T-helper 2 cell treated with Interferon-gamma antibody and Interleukin-4, amounts not matched to agents 5 μg/mL and 100 μg/mL, for 36 hours (primary cell): ENCODE measurements at regions not wholly inside any gene's neighbourhood (a gene's known extent, or its start where the extent isn't known, plus 50 kb on each side); places are given as distances from the start of the nearest gene placed in this dataset.

Source experiments
- DNase-seq: peaks from one replicate; pipeline ENCODE4 v3.0.0; 2021; ENCODE audit warnings: low spot score
- H3K27ac Mint-ChIP-seq: one replicate; pipeline ENCODE4 v1.8.0; 2021; ENCODE audit warnings: mild to moderate bottlenecking, mixed read lengths
- H3K27me3 Mint-ChIP-seq: one replicate; pipeline ENCODE4 v1.8.0; 2021; ENCODE audit warnings: low read depth, mixed read lengths
- H3K36me3 Mint-ChIP-seq: one replicate; pipeline ENCODE4 v1.8.0; 2021; ENCODE audit warnings: low read depth, mixed read lengths
- H3K4me1 Mint-ChIP-seq: one replicate; pipeline ENCODE4 v1.8.0; 2021; ENCODE audit warnings: low read depth, mixed read lengths
- H3K4me3 Mint-ChIP-seq: one replicate; pipeline ENCODE4 v1.8.0; 2022; ENCODE audit warnings: mild to moderate bottlenecking, moderate library complexity, mixed read lengths
- H3K9me3 Mint-ChIP-seq: one replicate; pipeline ENCODE4 v1.8.0; 2021; ENCODE audit warnings: mixed read lengths

DNA sequence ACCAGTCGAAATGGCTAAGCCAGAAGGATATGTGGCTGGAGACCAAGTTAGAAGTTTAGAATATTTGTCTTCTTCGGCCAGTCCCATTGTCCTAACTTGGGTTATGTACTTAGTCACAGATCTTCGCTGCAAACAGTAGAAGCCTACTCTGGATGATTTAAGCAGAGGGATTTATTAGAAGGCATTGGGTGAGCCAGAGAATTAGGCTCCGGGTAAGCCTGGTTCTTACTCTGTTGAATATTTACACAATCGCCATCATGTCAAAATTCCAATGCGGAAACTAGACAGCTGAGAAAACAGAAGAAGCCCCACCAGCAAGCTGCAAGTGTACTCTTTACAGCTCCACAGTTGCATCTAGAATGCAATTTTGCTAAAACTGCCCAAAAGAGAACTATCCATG, 276.6 kb downstream of the CMPK2 start:
- Mint-ChIP-seq H3K4me3 (no peak overlapping the region), H3K27ac (no peak overlapping the region), H3K4me1 (no peaks in the 10 kb centered on the region), H3K27me3 (no peaks in the 10 kb centered on the region), H3K9me3 (no peaks in the 10 kb centered on the region), H3K36me3 (no peaks in the 10 kb centered on the region)
- DNase-seq = no peak

DNA sequence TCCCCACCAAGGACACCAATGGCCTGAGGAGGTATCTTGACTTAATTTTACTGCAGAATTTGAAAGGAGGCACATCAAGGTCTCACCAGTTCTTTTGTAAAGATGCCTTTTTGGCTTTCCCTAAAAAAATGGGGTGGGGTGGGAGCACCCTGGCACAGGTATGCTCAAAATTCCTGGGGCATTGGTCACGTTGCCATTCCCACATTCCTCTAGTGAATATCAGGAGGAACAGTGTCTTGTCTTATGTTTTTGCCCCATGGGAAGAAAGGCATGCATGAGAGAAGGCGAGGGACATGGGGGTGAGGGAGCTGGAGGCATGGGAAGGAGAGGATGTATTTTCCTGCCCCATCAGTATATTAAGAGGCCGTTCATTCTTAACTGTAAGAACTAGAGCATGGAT, 275.3 kb downstream of the CMPK2 start:
- no peaks in the 10 kb centered on the region for H3K36me3 Mint-ChIP-seq
- no peak overlapping the region for H3K27ac Mint-ChIP-seq
- H3K4me1 Mint-ChIP-seq = no peaks in the 10 kb centered on the region
- no peak overlapping the region for H3K4me3 Mint-ChIP-seq
- no peaks in the 10 kb centered on the region for H3K9me3 Mint-ChIP-seq
- DNase-seq = no peak
- no peaks in the 10 kb centered on the region for H3K27me3 Mint-ChIP-seq

DNA sequence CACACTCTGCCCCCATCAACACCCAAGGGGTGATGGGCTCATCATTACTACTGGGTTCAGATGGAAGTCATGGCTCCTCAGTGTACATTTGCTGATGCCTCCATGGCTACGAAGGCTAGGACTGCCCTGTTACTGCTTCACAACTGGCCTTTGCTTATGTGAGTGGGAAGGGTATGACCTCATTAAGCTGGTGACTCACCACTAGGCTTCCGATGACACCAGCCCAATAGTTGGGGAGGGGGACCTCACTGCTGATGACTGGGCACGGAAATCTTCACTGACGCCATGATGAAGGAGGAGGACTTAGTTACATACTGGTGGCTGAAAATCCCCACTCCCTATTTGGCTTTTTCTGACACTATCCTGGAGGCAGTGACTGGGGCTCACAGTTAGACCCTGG, 263.2 kb downstream of the CMPK2 start:
- Mint-ChIP-seq H3K27me3 (no peaks in the 10 kb centered on the region), H3K4me3 (no peak overlapping the region), H3K27ac (no peak overlapping the region), H3K9me3 (no peaks in the 10 kb centered on the region), H3K4me1 (no peaks in the 10 kb centered on the region), H3K36me3 (no peaks in the 10 kb centered on the region)
- DNase-seq = no peak

DNA sequence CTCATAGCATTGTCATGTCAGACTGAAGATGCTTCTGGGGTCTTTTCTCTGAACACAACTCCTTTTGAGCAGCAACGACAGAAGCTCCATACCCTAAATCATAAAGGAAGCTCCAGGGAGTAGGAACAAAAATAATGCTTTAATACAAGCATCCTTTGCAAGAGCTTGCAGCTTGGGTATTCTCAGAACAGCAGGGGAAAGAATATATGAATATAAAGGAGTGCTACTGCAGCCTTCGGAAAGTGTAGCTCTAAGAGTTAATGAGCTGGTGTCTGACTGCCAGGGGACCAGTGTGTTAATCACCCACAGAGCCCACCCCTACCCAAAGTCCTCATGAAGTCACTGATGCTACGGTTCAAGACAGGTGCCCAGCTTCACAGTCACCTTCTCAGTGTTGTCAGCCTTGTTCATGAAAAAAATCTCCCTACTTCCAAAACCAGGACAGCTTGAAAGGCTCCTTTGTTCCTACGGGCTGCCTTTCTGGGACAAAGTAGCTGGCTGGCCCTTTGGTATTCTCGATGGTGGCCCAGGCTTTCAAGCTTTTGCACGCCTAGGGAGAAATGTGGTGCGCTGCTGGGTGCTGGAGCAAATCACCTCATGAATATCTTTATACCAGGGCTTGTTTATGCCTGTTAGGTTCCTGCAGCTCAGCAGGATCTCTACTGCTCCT, 259.7 kb downstream of the CMPK2 start:
- Mint-ChIP-seq H3K36me3 (no peaks in the 10 kb centered on the region), H3K4me1 (no peaks in the 10 kb centered on the region), H3K9me3 (no peaks in the 10 kb centered on the region), H3K4me3 (no peak overlapping the region), H3K27me3 (no peaks in the 10 kb centered on the region), H3K27ac (no peak overlapping the region)
- no peak for DNase-seq

DNA sequence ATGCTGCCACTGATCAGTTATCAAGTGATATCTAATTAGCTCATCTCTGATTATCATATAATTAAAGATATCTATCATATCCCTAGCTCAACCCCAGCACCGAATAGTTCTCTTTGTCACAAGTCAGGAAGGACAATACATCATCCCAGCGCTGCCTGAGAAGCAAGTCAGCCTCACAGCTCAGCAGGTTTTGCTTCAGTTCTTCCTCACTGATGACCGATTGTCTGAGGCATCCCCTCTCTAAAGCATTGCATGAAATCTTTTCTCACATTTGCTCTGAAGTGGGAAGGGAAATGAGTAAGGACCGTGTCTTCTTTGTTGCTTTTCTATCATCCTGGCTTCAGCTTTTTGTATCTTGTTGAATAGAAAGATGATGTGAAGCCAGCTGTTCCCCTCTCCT, 247.9 kb downstream of the CMPK2 start:
- Mint-ChIP-seq H3K4me1 (no peaks in the 10 kb centered on the region), H3K9me3 (peaks cover 7% of the 10 kb centered on the region), H3K27me3 (no peaks in the 10 kb centered on the region), H3K4me3 (no peak overlapping the region), H3K27ac (no peak overlapping the region), H3K36me3 (no peaks in the 10 kb centered on the region)
- DNase-seq = no peak

DNA sequence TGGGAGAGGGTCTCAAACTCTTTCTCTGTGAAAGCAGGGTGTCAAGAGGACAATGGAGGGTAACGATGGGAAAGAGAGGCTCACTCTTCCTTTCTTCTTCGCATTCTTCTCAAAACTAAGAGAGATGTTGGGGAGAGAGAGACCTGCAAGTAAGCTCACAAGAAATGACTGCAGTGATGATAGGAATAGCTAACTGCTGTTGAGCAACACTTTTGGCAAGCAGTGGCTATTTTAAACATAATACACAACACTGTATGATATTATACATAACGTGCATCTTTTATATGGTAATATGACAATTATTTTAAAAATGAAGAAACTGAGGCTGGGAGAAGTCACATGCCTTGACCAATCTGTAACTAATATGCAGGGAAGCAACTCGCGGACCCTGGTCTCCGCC, 247.5 kb downstream of the CMPK2 start:
- H3K27ac Mint-ChIP-seq = no peak overlapping the region
- H3K4me3 Mint-ChIP-seq = no peak overlapping the region
- no peaks in the 10 kb centered on the region for H3K36me3 Mint-ChIP-seq
- H3K27me3 Mint-ChIP-seq = no peaks in the 10 kb centered on the region
- H3K9me3 Mint-ChIP-seq = peaks cover 6% of the 10 kb centered on the region
- H3K4me1 Mint-ChIP-seq = no peaks in the 10 kb centered on the region
- no peak for DNase-seq

DNA sequence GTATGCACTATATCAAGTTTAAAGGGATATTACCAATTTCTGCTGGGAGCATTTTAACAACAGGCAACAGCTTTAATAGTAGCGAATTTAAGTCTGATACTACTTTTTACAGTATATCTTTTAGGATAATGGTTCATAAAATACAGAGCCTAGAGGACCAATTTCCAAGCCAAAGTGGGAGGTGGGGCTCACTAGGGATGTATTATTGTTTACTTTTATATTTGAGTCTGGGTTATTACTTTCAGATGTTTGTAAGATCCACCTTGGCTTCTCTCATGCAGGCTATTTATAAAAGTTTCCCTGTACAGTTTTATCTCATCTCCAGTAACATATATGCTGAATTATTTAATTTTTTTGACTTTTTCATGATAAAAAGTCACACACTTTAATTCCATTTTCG, 242.0 kb downstream of the CMPK2 start:
- Mint-ChIP-seq H3K27ac (no peak overlapping the region), H3K4me3 (no peak overlapping the region), H3K27me3 (no peaks in the 10 kb centered on the region), H3K9me3 (no peaks in the 10 kb centered on the region), H3K4me1 (no peaks in the 10 kb centered on the region), H3K36me3 (no peaks in the 10 kb centered on the region)
- no peak for DNase-seq

DNA sequence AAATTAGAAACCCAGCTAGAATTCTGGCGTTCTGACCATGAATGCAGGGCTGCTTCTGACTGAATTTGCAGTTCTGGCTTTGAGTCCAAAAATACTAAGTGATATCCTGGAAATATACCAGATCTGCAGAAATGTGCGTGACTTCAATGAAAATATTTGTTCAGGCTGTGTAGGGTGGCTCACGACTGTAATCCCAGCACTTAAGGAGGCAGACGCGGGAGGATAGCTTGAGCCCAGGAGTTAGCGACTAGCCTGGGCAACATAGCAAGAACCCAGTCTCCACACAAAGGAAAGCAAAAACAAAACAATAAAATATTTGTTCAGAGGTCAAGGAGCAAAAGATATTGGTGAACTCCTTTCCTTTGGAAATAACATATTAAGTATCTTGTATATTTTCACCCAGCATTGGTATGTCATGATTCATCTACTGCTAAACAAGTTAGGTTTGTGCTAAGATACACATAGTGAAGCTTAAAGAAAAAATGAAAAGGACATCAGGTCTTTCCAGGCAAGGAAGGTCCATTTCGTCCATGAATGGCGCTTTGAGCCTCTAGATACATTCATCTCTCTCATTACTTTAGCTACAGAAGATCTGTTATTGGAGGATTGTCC, 239.2 kb downstream of the CMPK2 start:
- H3K27me3 Mint-ChIP-seq = no peaks in the 10 kb centered on the region
- no peaks in the 10 kb centered on the region for H3K36me3 Mint-ChIP-seq
- no peak for DNase-seq
- no peak overlapping the region for H3K4me3 Mint-ChIP-seq
- H3K4me1 Mint-ChIP-seq = no peaks in the 10 kb centered on the region
- no peak overlapping the region for H3K27ac Mint-ChIP-seq
- no peaks in the 10 kb centered on the region for H3K9me3 Mint-ChIP-seq

DNA sequence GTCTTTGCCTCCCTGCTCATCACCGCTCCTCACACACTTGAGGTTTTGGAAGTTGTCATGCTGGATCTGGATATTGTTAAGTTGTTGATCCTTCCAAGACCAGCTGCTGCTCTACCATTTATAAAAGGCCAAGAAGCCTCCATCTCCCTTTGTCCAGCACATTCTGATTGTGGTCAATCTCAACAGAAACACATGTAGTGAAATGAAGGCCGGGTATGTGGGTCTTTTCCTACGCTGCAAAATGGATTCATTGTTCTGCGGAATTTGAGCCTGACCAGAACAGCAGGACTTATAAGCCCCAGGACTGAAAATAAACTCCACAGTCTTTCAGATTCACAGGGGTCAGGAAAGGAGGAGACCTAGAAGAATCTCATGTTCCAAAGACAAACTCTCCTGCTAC, 238.4 kb downstream of the CMPK2 start:
- Mint-ChIP-seq H3K4me1 (no peaks in the 10 kb centered on the region), H3K4me3 (no peak overlapping the region), H3K36me3 (no peaks in the 10 kb centered on the region), H3K9me3 (no peaks in the 10 kb centered on the region), H3K27ac (no peak overlapping the region), H3K27me3 (no peaks in the 10 kb centered on the region)
- no peak for DNase-seq

DNA sequence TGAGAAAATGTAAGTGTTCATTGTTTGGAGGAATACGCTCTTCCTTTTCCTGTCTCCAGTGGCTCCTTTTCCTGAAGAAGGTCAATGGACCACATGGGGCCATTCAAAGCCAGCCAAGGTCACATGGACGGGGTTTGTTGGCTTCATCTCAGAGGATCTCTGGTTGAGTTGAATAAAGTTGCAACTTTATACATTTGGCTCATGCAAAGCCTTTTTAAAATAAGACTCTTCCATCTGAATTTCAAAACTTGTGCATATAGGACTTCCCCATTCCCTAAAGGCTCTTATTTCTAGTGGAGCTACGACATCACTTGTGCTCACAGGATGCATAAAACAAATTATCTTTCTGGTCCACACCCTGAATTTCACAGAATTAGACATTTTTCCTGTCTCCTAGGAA, 235.5 kb downstream of the CMPK2 start:
- no peaks in the 10 kb centered on the region for H3K27me3 Mint-ChIP-seq
- no peaks in the 10 kb centered on the region for H3K4me1 Mint-ChIP-seq
- no peaks in the 10 kb centered on the region for H3K36me3 Mint-ChIP-seq
- no peak overlapping the region for H3K4me3 Mint-ChIP-seq
- H3K27ac Mint-ChIP-seq = no peak overlapping the region
- DNase-seq = no peak
- no peaks in the 10 kb centered on the region for H3K9me3 Mint-ChIP-seq

DNA sequence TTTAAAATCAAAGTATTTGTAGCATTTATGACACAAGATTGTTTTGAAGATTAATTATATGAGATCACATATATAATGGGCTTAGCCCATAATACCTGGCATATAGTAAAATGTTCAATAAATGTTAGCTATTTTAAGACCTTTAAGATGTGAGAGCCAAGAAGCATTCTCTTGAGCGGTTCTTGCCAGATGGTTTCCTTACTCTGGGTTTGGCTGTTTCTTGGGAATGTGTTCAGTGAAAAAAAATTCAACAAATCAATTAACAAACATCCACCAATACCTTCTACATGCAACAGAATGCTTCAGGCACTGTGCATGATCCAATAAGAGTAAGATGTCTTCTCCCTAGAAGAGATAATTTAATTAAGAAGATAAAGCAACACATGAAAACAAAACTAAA, 230.4 kb downstream of the CMPK2 start:
- H3K9me3 Mint-ChIP-seq = no peaks in the 10 kb centered on the region
- DNase-seq = no peak
- no peaks in the 10 kb centered on the region for H3K36me3 Mint-ChIP-seq
- H3K27ac Mint-ChIP-seq = no peak overlapping the region
- H3K27me3 Mint-ChIP-seq = peaks cover 3% of the 10 kb centered on the region
- H3K4me3 Mint-ChIP-seq = no peak overlapping the region
- no peaks in the 10 kb centered on the region for H3K4me1 Mint-ChIP-seq

DNA sequence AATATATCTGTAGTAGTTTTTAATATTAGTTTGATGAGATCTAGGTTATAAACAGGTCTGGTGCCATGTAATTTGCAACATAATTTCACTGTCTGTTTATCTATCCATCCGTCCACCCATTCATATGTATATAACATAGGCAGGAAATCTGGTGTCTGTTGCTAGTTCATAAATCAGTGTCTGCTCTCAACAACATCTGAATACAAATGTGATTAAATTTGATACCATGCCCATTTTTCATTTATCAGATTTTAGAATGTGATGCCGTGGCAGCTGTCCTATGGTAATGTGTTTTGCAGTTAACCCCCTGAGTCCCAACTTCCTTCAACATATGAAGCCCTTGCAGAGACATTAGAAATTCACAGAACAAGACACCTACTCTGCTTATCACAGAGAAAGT, 228.4 kb downstream of the CMPK2 start:
- peaks cover 5% of the 10 kb centered on the region for H3K27me3 Mint-ChIP-seq
- H3K27ac Mint-ChIP-seq = no peak overlapping the region
- H3K4me1 Mint-ChIP-seq = no peaks in the 10 kb centered on the region

DNA sequence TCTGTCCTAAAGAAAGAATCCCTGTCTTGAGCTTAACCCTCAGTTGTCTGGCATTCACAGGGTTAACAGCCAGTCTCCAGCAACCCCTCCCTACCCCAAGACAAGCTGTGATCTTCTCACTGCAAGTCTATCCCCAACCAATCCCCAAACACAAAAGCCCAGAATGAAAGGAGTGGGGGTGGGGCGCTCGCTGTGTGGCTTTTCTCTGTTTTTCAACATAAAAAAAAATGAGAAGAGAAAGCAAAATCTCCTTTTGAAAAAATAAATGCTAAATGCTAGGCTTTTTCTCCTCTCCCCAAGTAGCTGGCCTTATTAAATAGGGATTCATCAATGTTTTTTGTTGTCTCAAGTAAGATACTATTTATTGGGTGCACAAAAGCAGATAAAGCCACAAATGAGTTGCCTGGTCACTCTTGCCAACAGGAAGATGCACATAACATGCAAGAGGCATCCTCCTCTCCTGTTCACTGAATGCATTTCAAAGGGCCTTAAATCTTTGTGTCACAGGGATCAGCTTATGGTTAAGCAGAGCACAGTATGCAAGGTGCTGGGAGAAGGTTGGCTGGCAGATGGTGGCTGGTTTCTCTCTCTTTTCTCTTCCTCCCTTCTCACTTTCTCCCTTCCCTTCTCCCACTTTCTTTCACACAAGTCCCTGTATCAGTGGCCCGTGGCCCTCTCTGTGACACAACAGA, 225.6 kb downstream of the CMPK2 start:
- Mint-ChIP-seq H3K4me1 (no peaks in the 10 kb centered on the region), H3K9me3 (no peaks in the 10 kb centered on the region), H3K27ac (no peak overlapping the region), H3K4me3 (no peak overlapping the region), H3K27me3 (peaks cover 5% of the 10 kb centered on the region), H3K36me3 (no peaks in the 10 kb centered on the region)
- DNase-seq = no peak

More for the DNA sequence above, 228.4 kb downstream of the CMPK2 start:
- Mint-ChIP-seq H3K4me3 (no peak overlapping the region), H3K9me3 (no peaks in the 10 kb centered on the region), H3K36me3 (no peaks in the 10 kb centered on the region)
- no peak for DNase-seq

DNA sequence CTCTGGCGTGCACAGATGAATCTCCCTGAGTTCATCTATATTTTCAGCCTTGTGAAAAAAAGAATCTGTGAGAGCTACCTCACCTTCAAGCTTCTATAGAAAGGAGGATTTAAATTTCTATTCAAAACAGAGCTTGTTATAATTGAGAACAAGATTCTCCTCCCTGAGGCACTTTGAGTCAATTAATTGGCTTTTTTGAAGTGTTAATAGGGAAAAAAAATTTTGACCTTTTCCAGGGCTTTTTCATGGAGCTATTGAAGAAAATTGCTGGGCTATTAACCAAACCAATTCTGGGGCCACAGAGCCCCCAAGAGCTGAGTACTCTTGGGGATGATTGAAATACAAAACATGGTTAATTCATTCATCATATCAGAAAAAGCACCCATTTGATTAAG, 225.1 kb downstream of the CMPK2 start:
- Mint-ChIP-seq H3K36me3 (no peaks in the 10 kb centered on the region), H3K27ac (no peak overlapping the region)
- DNase-seq = no peak

More for the DNA sequence above, 225.1 kb downstream of the CMPK2 start:
- no peak overlapping the region for H3K4me3 Mint-ChIP-seq
- no peaks in the 10 kb centered on the region for H3K4me1 Mint-ChIP-seq
- H3K9me3 Mint-ChIP-seq = no peaks in the 10 kb centered on the region
- H3K27me3 Mint-ChIP-seq = peaks cover 5% of the 10 kb centered on the region
